Breast epithelium (tissue), 4 donors: ENCODE measurements at regions not wholly inside any gene's neighbourhood (a gene's known extent, or its start where the extent isn't known, plus 50 kb on each side); places are given as distances from the start of the nearest gene placed in this dataset.
"Not testable (repeated sequence)": the region's sequence is repeated elsewhere in the genome, so short reads cannot be mapped to it uniquely, and the experiment has no call there.

Experiments
- DNase-seq, 2 donors: peaks; one replicate each; pipeline ENCODE4 v3.0.0-alpha.2; 2019; ENCODE audit warnings: low spot score in 2 of 2
- H3K27ac ChIP-seq, 2 donors: fragments of 200-600 bp; sonication (generic) in 1 of 2; one replicate each; pipeline ENCODE4 v1.5.1; 2016 to 2019; ENCODE audit warnings: mild to moderate bottlenecking in 1 of 2
- H3K27me3 ChIP-seq, 2 donors: fragments of 200-600 bp; sonication (generic) in 1 of 2; one replicate each; pipeline versions ENCODE4 v1.5.1 to v1.6.0; 2017 to 2019; ENCODE audit warnings: control low read depth in 1 of 2, mild to moderate bottlenecking in 1 of 2
- H3K36me3 ChIP-seq: fragments of 200-600 bp; one replicate; pipeline ENCODE4 v1.5.1; 2019
- H3K4me1 ChIP-seq, 2 donors: fragments of 200-600 bp; sonication (generic); one replicate each; pipeline ENCODE4 v1.5.1; 2016 to 2019; ENCODE audit warnings: control low read depth in 1 of 2
- H3K4me3 ChIP-seq, 3 donors: fragments of 200-600 bp; sonication (generic); 1 replicate in 2 of 3; 2 replicates in 1 of 3; pipeline ENCODE4 v1.5.1; 2016 to 2019; ENCODE audit warnings: mild to moderate bottlenecking in 3 of 3, moderate library complexity in 2 of 3
- H3K9me3 ChIP-seq, 2 donors: fragments of 200-600 bp; sonication (generic) in 1 of 2; one replicate each; pipeline ENCODE4 v1.5.1; 2016 to 2019; ENCODE audit warnings: control low read depth in 1 of 2
- POLR2A ChIP-seq: fragments of 450-650 bp; IDR thresholded peaks from one replicate; pipeline ENCODE4 v1.6.1; 2016; ENCODE audit warnings: antibody characterized with exemption, mild to moderate bottlenecking, moderate library complexity
- POLR2AphosphoS5 ChIP-seq, 3 donors: sonication (generic); formaldehyde crosslinking; IDR thresholded peaks; one replicate each; pipeline ENCODE4 v1.6.1; 2017; ENCODE audit warnings: antibody characterized with exemption in 3 of 3
- intact Hi-C: fragments of 100-400 bp; cut with DNase I; formaldehyde crosslinking; loops from one replicate; pipeline ENCODE4 v1.15.1; 2023; ENCODE audit warnings: low total_unique reads
- TF ChIP-seq, protein P1 (sequence below), 3 donors: fragments of 450-650 bp; IDR thresholded peaks; one replicate each; pipeline ENCODE4 v1.5.1; 2016 to 2017; ENCODE audit warnings: antibody characterized with exemption in 3 of 3, mild to moderate bottlenecking in 3 of 3, moderate library complexity in 3 of 3

DNA sequence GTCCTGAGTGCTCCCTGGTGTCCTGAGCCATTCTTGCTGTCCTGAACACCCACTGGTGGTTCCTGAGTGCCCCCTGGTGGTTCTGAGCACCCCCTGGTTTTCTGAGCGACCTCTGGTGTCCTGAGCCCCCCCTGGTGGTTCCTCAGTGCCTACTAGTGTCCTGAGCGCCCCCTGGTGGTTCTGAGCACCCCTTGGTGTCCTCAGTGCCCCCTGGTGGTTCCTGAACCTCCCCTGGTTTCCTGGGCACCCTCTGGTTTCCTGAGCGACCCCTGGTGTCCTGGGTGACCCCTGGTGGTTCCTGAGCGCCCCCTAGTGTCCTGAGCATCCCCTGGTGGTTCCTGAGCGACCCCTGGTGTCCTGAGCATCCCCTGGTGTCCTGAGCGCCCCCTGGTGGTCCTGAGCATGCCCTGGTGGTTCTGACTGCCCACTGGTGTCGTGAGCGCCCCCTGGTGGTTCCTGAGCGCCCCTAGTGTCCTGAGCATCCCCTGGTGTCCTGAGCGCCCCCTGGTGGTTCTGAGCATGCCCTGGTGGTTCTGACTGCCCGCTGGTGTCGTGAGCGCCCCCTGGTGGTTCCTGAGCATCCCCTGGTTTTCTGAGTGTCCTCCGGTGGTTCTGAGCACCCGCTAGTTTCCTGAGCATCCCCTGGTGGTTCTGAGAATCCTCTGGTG is 473.1 kb downstream of the TMEM121 start:
- Histone ChIP-seq H3K4me1 (no peaks in the 10 kb centered on the region), H3K27me3 (no peaks in the 10 kb centered on the region), H3K36me3 (no peaks in the 10 kb centered on the region), H3K27ac (no peak overlapping the region), H3K4me3 (no peak overlapping the region), H3K9me3 (peaks cover 0 to 5% of the 10 kb centered on the region in 2 donors)
- no peak for DNase-seq
- TF ChIP-seq, protein P1, sequence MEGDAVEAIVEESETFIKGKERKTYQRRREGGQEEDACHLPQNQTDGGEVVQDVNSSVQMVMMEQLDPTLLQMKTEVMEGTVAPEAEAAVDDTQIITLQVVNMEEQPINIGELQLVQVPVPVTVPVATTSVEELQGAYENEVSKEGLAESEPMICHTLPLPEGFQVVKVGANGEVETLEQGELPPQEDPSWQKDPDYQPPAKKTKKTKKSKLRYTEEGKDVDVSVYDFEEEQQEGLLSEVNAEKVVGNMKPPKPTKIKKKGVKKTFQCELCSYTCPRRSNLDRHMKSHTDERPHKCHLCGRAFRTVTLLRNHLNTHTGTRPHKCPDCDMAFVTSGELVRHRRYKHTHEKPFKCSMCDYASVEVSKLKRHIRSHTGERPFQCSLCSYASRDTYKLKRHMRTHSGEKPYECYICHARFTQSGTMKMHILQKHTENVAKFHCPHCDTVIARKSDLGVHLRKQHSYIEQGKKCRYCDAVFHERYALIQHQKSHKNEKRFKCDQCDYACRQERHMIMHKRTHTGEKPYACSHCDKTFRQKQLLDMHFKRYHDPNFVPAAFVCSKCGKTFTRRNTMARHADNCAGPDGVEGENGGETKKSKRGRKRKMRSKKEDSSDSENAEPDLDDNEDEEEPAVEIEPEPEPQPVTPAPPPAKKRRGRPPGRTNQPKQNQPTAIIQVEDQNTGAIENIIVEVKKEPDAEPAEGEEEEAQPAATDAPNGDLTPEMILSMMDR (IDR thresholded peaks at IDR 0.05), result no peak
- TF ChIP-seq POLR2A (no peak), POLR2AphosphoS5 (IDR thresholded peaks at IDR 0.05) (no peak)
- intact Hi-C loops, result no loop called here

DNA sequence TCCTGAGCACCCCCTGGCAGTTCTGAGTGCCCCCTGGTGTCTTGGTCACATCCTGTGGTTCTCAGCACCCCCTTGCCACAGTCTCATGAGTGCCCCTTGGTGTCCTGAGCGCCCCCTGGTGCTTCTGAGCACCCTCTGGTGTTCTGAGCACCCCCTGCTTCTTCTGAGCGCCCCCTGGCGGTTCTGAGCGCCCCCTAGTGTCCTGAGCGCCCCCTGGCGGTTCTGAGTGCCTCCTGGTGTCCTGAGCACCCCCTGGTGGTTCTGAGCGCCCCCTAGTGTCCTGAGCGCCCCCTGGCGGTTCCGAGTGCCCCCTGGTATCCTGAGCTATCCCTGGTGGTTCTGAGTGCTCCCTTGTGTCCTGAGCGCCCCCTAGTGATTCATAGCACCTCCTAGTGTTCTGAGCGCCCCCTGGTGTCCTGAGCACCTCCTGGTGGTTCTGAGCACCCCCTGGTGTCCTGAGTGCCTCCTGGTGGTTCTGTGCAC is 473.7 kb downstream of the TMEM121 start:
- H3K4me3 ChIP-seq, H3K9me3 ChIP-seq, H3K27ac ChIP-seq, H3K36me3 ChIP-seq, DNase-seq, H3K27me3 ChIP-seq, H3K4me1 ChIP-seq, intact Hi-C loops: not testable (repeated sequence)

DNA sequence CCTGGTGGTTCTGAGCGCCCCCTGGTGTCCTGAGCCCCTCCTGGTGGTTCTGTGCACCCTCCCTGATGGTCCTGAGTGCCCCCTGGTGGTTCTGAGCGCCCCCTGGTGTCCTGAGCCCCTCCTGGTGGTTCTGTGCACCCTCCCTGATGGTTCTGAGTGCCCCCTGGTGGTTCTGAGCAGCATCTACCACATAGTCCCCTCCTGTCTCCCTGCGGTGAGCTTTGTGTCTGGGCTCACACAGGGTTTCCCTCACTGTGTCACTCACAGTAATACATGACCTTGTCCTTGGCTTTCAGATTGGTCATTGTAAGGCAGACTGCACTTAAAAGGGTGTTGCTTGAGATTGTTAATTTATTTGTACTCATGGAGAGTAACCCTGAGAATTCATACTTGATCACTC is 474.9 kb downstream of the TMEM121 start:
- H3K36me3 ChIP-seq, H3K27me3 ChIP-seq, H3K4me3 ChIP-seq, H3K27ac ChIP-seq, H3K4me1 ChIP-seq, intact Hi-C loops, H3K9me3 ChIP-seq, DNase-seq: not testable (repeated sequence)

GRCh38 chr14:106003351-106003750 is 477.0 kb downstream of the TMEM121 start:
- no peaks in the 10 kb centered on the region for H3K36me3 ChIP-seq
- no peak for DNase-seq
- no peak overlapping the region for H3K4me3 ChIP-seq
- intact Hi-C loops, result no loop called here
- no peaks in the 10 kb centered on the region for H3K27me3 ChIP-seq
- no peaks in the 10 kb centered on the region for H3K4me1 ChIP-seq
- no peak overlapping the region for H3K27ac ChIP-seq
- no peak for TF ChIP-seq POLR2A
- TF ChIP-seq, protein P1 (IDR thresholded peaks at IDR 0.05), result no peak
- TF ChIP-seq POLR2AphosphoS5 (IDR thresholded peaks at IDR 0.05), result no peak
- peaks cover 0 to 5% of the 10 kb centered on the region in 2 donors for H3K9me3 ChIP-seq

DNA sequence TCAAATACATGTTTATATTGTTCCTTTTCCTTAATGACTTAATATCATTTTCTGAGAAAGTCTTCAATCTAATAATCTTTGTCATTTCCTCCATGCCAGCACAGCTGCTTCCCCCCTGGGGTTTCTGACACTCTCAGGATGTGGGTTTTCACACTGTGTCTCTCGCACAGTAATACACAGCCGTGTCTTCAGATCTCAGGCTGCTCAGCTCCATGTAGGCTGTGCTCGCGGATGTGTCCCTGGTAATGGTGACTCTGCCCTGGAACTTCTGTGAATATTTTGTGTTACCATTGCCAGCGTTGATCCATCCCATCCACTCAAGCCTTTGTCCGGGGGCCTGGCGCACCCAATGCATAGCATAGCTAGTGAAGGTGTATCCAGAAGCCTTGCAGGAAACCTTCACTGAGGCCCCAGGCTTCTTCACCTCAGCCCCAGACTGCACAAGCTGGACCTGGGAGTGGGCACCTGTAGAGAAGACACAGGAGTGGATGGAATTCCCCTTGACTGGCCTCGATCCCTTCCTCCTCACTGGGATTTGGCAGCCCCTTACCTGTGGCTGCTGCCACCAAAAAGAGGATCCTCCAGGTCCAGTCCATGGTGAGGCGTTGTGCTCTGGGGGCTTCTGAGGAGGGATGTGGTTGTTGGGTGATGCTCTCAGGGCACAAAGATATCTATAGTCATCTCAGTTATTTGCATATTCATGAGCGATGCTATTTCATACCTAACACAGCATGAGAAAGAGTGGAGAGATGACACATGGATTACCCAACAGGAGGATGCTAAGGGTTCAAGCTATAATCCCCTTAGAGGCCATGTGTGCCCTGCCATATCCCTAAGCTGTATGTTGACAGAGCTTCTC is 478.8 kb downstream of the TMEM121 start:
- H3K27me3 ChIP-seq, H3K4me1 ChIP-seq, intact Hi-C loops, H3K9me3 ChIP-seq, DNase-seq, H3K36me3 ChIP-seq, H3K4me3 ChIP-seq, H3K27ac ChIP-seq: not testable (repeated sequence)

DNA sequence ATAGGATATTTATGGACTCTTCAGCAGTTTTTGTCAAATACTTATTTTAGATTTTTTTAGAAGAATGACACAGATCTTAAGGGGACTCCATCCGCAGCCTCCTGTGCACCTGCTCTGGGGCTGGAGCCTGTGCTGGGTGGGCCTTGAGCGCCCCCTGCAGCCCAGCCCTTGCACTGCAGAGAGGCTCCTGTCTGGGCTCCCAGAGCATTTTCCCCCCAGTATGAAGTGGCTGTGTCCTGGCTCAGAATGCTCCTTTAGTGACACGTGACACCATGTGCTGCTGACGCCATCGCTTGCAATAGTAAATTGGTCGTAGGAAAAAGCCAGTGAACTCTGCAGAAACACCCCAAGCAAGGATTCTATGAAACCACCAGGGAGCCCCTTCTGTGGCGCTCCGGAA is 479.7 kb downstream of the TMEM121 start:
- H3K9me3 ChIP-seq, H3K27ac ChIP-seq, intact Hi-C loops, H3K36me3 ChIP-seq, H3K4me1 ChIP-seq, H3K4me3 ChIP-seq, DNase-seq, H3K27me3 ChIP-seq: not testable (repeated sequence)
- TF ChIP-seq, protein P1 (IDR thresholded peaks at IDR 0.05), result peak in 1 of 3 donors; percentile 12

GRCh38 chr14:106006716-106007115 is 480.3 kb downstream of the TMEM121 start:
- H3K9me3 ChIP-seq, H3K36me3 ChIP-seq, H3K4me1 ChIP-seq, H3K4me3 ChIP-seq, DNase-seq, H3K27me3 ChIP-seq, H3K27ac ChIP-seq, intact Hi-C loops: not testable (repeated sequence)
